ENCODE measurements at regions not wholly inside any gene's neighbourhood (a gene's known extent, or its start where the extent isn't known, plus 50 kb on each side); places are given as distances from the start of the nearest gene placed in this dataset.

DNA sequence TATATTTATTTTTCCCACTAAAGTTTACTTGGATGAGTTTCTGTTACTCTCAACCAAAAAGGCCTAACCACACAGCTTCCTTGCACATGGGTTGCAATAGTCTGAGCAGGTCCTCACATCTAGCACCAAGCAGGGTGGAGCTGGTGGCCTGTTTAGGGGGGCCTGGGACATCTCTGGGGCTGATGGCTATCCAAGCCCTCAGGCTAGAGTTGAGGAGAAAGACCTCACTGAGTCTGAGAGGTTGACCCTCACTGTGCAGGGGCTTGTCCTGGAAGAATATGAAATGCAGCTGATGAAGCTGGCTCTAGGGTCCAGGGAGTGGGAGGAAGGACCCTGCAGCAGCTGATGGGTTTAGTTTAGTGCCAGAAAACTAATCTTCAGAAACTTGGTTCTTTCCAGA is 217.1 kb upstream of the MVB12B start:
- H4K8ac ChIP-seq (ENCODE audit: extremely low read depth, insufficient read depth, low read length): no peak overlapping the region
- no peak overlapping the region for H3K4me2 ChIP-seq (ENCODE audit: insufficient read depth in 1 of 2, low read depth in 2 of 2, low read length in 2 of 2)
- H3K27ac ChIP-seq (ENCODE audit: low read depth, low read length): no peak overlapping the region
- H2BK120ac ChIP-seq (replicated peaks; ENCODE audit: low read depth, low read length): no peak overlapping the region
- FAIRE-seq: no peak
- no peak overlapping the region for H2BK5ac ChIP-seq (ENCODE audit: low read depth, low read length)
- no peaks in the 10 kb centered on the region for H3K9me3 ChIP-seq (ENCODE audit: insufficient read depth in 2 of 2, low read depth in 1 of 2, low read length in 1 of 2)
- ChIA-PET CTCF (ENCODE audit: partially characterized antibody) (interaction anchor here (0.6 kb wide), 1 partner anchor 15 kb away, joined by 3 read pairs; no protein-coding TSS in a partner anchor), POLR2A (ENCODE audit: partially characterized antibody) (no interaction called here)
- H2AFZ ChIP-seq (ENCODE audit: low read length): no peak overlapping the region
- H3K36me3 ChIP-seq (ENCODE audit: control insufficient read depth in 2 of 4, insufficient read depth in 4 of 4, low read length in 3 of 4): no peaks in the 10 kb centered on the region
- H2BK20ac ChIP-seq (ENCODE audit: low read length): no peak overlapping the region
- H3K79me1 ChIP-seq (ENCODE audit: low read depth, low read length): no peaks in the 10 kb centered on the region
- H3K4ac ChIP-seq (replicated peaks; ENCODE audit: insufficient read length, low read depth, low read length): no peak overlapping the region
- no peaks in the 10 kb centered on the region for H3K4me1 ChIP-seq (replicated peaks in 1 of 4; ENCODE audit: control insufficient read depth in 3 of 4, insufficient read depth in 4 of 4, low read length in 3 of 4)
- H3K14ac ChIP-seq (ENCODE audit: insufficient read length): no peak overlapping the region
- H2AK5ac ChIP-seq (ENCODE audit: low read depth, low read length): no peak overlapping the region
- H2BK15ac ChIP-seq (ENCODE audit: low read length): no peak overlapping the region
- no peaks in the 10 kb centered on the region; the same call in 1 of the 2 replicates for H3K23me2 ChIP-seq (ENCODE audit: low read depth, low read length)
- no peak for DNase-seq (ENCODE audit: low read depth in 1 of 2, low spot score in 2 of 2)
- H3K56ac ChIP-seq (replicated peaks; ENCODE audit: insufficient read length, low read depth, low read length): no peak overlapping the region
- H3K23ac ChIP-seq (ENCODE audit: insufficient read length): no peak overlapping the region
- H3K27me3 ChIP-seq (replicated peaks in 1 of 4; ENCODE audit: control insufficient read depth in 3 of 4, extremely low read depth in 1 of 4, insufficient read depth in 3 of 4, low read length in 3 of 4): peaks cover 0 to 2% (median 0%) of the 10 kb centered on the region in 4 experiments; a peak in 1 of 7 replicates
- H3K18ac ChIP-seq (ENCODE audit: extremely low read depth, low read length): no peak overlapping the region
- no peak overlapping the region for H2BK12ac ChIP-seq (ENCODE audit: low read depth, low read length)
- no peaks in the 10 kb centered on the region for H3K79me2 ChIP-seq (ENCODE audit: control insufficient read depth in 1 of 2, insufficient read depth in 2 of 2, low read length in 2 of 2)
- H3K4me3 ChIP-seq (ENCODE audit: extremely low read depth in 1 of 4, insufficient read depth in 2 of 4, low read depth in 3 of 4, low read length in 4 of 4): no peak overlapping the region
- H4K91ac ChIP-seq (replicated peaks; ENCODE audit: insufficient read length, low read length): no peak overlapping the region
- H3K9ac ChIP-seq (replicated peaks in 1 of 4; ENCODE audit: extremely low read depth in 1 of 4, low read depth in 3 of 4, low read length in 3 of 4): no peak overlapping the region
- no peak overlapping the region for H4K5ac ChIP-seq (ENCODE audit: insufficient read length, low read depth, low read length)
- H4K20me1 ChIP-seq (replicated peaks in 1 of 2; ENCODE audit: control insufficient read depth in 1 of 2, insufficient read depth in 2 of 2, low read length in 2 of 2): no peaks in the 10 kb centered on the region
- no peak for TF ChIP-seq SIN3A (conservative IDR thresholded peaks at IDR 0.05 in 1 of 2, IDR thresholded peaks at IDR 0.05 in 1 of 2; ENCODE audit: low read depth in 1 of 2, low read length in 2 of 2)
- no peak for TF ChIP-seq ASH2L (IDR thresholded peaks at IDR 0.05; ENCODE audit: low read length)
- TF ChIP-seq, protein P1, sequence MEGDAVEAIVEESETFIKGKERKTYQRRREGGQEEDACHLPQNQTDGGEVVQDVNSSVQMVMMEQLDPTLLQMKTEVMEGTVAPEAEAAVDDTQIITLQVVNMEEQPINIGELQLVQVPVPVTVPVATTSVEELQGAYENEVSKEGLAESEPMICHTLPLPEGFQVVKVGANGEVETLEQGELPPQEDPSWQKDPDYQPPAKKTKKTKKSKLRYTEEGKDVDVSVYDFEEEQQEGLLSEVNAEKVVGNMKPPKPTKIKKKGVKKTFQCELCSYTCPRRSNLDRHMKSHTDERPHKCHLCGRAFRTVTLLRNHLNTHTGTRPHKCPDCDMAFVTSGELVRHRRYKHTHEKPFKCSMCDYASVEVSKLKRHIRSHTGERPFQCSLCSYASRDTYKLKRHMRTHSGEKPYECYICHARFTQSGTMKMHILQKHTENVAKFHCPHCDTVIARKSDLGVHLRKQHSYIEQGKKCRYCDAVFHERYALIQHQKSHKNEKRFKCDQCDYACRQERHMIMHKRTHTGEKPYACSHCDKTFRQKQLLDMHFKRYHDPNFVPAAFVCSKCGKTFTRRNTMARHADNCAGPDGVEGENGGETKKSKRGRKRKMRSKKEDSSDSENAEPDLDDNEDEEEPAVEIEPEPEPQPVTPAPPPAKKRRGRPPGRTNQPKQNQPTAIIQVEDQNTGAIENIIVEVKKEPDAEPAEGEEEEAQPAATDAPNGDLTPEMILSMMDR (IDR thresholded peaks at IDR 0.05; ENCODE audit: control extremely low read depth in 1 of 3, insufficient read depth in 1 of 3, low read depth in 1 of 3, low read length in 3 of 3): no peak
